NB4 (cell line): ENCODE measurements at regions not wholly inside any gene's neighbourhood (a gene's known extent, or its start where the extent isn't known, plus 50 kb on each side); places are given as distances from the start of the nearest gene placed in this dataset.

Experiments used
- POLR2A ChIP-seq: IDR thresholded peaks from 2 replicates; pipeline ENCODE4 v1.6.1; 2011; ENCODE audit warnings: mild to moderate bottlenecking; ENCODE audit not compliant: insufficient read length; ENCODE audit errors: extremely low read depth
- TF ChIP-seq, protein P1 (sequence below): IDR thresholded peaks from 2 replicates; pipeline ENCODE4 v1.6.1; 2011; ENCODE audit warnings: low read depth, low read length
- TF ChIP-seq, protein P2 (sequence below): IDR thresholded peaks from one replicate; pipeline ENCODE4 v1.5.1; 2012; ENCODE audit warnings: low read depth, low read length

DNA sequence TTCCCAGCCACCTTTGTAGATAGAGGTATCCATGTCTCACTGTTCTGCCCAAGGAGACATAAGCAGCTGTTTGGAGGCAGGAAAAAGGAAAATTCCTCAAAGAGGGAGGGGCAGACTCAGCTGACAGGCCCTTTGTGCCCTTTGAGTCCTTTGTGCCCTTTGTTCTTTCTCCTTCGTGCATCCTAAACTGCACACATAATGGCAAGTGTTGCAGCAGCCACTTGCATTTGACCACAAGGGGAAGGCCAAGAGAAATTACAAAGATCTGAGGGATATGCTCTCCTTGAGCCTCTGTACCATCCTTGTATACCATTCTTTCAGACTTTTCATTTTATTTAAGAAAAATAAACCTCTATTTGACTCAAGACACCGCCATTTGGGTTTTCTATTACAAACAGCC lies 71.8 kb upstream of the PKN2 start:
- TF ChIP-seq, protein P1, sequence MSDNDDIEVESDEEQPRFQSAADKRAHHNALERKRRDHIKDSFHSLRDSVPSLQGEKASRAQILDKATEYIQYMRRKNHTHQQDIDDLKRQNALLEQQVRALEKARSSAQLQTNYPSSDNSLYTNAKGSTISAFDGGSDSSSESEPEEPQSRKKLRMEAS = no peak
- TF ChIP-seq, protein P2, sequence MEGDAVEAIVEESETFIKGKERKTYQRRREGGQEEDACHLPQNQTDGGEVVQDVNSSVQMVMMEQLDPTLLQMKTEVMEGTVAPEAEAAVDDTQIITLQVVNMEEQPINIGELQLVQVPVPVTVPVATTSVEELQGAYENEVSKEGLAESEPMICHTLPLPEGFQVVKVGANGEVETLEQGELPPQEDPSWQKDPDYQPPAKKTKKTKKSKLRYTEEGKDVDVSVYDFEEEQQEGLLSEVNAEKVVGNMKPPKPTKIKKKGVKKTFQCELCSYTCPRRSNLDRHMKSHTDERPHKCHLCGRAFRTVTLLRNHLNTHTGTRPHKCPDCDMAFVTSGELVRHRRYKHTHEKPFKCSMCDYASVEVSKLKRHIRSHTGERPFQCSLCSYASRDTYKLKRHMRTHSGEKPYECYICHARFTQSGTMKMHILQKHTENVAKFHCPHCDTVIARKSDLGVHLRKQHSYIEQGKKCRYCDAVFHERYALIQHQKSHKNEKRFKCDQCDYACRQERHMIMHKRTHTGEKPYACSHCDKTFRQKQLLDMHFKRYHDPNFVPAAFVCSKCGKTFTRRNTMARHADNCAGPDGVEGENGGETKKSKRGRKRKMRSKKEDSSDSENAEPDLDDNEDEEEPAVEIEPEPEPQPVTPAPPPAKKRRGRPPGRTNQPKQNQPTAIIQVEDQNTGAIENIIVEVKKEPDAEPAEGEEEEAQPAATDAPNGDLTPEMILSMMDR = no peak
- TF ChIP-seq POLR2A = no peak
